ENCODE measurements at regions not wholly inside any gene's neighbourhood (a gene's known extent, or its start where the extent isn't known, plus 50 kb on each side); places are given as distances from the start of the nearest gene placed in this dataset.

DNA sequence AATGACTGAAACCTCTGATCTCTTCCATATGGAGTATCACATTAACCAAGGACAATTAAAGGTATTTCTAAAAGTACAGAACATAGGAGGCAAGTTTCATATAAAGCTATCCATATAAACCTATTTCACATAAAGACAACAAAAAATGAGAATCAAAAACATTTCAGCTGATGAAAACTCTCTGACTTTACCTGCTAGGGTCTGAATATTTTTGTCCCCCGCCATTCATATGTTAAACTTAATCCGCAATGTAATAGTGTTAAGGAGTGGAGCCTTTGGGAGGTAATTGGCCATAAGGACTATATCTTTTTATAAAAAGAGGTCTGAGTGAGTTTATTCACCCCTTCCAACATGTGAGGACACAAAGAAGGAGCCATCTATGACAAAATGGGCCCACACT is 788.5 kb downstream of the DTWD2 start:
- H3K27ac Mint-ChIP-seq: no peak overlapping the region
- ATAC-seq (no peak), DNase-seq (no peak)
- peaks cover 14 to 19% of the 10 kb centered on the region in 2 donors for H3K9me3 Mint-ChIP-seq
- H3K4me3 Mint-ChIP-seq: no peak overlapping the region
- Histone ChIP-seq H3K4me1 (ENCODE audit: control insufficient read depth, insufficient read depth, low read length) (no peaks in the 10 kb centered on the region), H3K27ac (ENCODE audit: low read length) (no peak overlapping the region), H3K36me3 (ENCODE audit: control insufficient read depth, insufficient read depth, low read length) (no peaks in the 10 kb centered on the region), H3K9me3 (ENCODE audit: control insufficient read depth, insufficient read depth, low read length) (peaks cover 6% of the 10 kb centered on the region), H3K4me3 (ENCODE audit: low read length) (no peak overlapping the region), H3K27me3 (ENCODE audit: control insufficient read depth, insufficient read depth, low read length) (no peaks in the 10 kb centered on the region)
- intact Hi-C loops (cut with micrococcal nuclease): no loop called here
- H3K36me3 Mint-ChIP-seq: no peaks in the 10 kb centered on the region
- H3K4me1 Mint-ChIP-seq: no peaks in the 10 kb centered on the region
- H3K27me3 Mint-ChIP-seq (ENCODE audit: low read depth in 2 of 2): no peaks in the 10 kb centered on the region
- WGBS (ENCODE audit: insufficient coverage): 100% methylated on average over 2 of the region's 2 CpGs
- TF ChIP-seq, protein P1, sequence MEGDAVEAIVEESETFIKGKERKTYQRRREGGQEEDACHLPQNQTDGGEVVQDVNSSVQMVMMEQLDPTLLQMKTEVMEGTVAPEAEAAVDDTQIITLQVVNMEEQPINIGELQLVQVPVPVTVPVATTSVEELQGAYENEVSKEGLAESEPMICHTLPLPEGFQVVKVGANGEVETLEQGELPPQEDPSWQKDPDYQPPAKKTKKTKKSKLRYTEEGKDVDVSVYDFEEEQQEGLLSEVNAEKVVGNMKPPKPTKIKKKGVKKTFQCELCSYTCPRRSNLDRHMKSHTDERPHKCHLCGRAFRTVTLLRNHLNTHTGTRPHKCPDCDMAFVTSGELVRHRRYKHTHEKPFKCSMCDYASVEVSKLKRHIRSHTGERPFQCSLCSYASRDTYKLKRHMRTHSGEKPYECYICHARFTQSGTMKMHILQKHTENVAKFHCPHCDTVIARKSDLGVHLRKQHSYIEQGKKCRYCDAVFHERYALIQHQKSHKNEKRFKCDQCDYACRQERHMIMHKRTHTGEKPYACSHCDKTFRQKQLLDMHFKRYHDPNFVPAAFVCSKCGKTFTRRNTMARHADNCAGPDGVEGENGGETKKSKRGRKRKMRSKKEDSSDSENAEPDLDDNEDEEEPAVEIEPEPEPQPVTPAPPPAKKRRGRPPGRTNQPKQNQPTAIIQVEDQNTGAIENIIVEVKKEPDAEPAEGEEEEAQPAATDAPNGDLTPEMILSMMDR (IDR thresholded peaks at IDR 0.05): no peak

DNA sequence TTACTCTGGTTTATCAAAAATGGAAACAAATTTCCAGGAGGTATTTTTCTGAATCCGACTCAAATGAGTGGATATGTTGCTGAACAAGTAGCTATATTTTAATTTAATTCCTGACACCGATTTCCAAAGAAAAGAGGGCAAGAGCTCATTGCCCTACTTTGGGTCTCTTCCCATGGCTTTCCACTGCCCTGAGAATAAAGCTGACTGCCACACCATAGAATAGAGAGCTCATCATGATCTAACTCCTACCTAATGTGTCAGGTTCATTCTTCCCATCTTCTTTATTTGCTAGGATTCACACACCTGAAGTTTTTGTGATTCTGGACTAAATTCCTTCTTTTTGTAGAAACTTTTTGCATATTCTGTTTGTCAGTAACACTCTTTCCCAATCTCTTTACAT is 792.1 kb downstream of the DTWD2 start:
- intact Hi-C loops (cut with micrococcal nuclease): no loop called here
- H3K36me3 Mint-ChIP-seq: no peaks in the 10 kb centered on the region
- no peaks in the 10 kb centered on the region for H3K4me1 Mint-ChIP-seq
- H3K4me3 Mint-ChIP-seq: no peak overlapping the region
- H3K9me3 Mint-ChIP-seq: peaks cover 16 to 18% of the 10 kb centered on the region in 2 donors
- H3K27me3 ChIP-seq (ENCODE audit: control insufficient read depth, insufficient read depth, low read length): no peaks in the 10 kb centered on the region
- no peak overlapping the region for H3K4me3 ChIP-seq (ENCODE audit: low read length)
- no peaks in the 10 kb centered on the region for H3K9me3 ChIP-seq (ENCODE audit: control insufficient read depth, insufficient read depth, low read length)
- DNase-seq (no peak), ATAC-seq (no peak)
- H3K27me3 Mint-ChIP-seq (ENCODE audit: low read depth in 2 of 2): no peaks in the 10 kb centered on the region
- H3K4me1 ChIP-seq (ENCODE audit: control insufficient read depth, insufficient read depth, low read length): no peaks in the 10 kb centered on the region
- H3K36me3 ChIP-seq (ENCODE audit: control insufficient read depth, insufficient read depth, low read length): no peaks in the 10 kb centered on the region
- H3K27ac ChIP-seq (ENCODE audit: low read length): no peak overlapping the region
- WGBS (ENCODE audit: insufficient coverage): 77% methylated on average over 2 of the region's 2 CpGs
- no peak overlapping the region for H3K27ac Mint-ChIP-seq
- TF ChIP-seq, protein P1 (IDR thresholded peaks at IDR 0.05): no peak

DNA sequence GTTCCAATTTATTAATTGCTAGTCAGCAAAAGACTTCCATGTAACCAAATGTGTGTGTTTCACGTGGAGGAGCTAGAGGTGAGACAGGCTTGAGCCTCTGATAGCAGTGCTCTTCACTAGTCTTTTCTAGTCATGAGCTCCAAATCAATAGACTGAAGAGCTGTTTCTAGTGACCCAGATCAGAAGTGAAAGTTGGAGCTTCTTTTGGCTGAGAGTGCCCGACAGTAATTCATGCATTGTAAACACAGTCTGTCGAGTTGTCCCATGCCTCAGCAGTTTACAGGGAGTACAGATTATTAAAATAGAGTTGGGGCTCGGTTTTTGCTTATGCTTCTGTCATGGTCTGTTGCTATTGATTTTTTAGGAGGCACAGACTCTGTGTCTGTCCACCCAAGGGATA is 793.1 kb downstream of the DTWD2 start:
- ATAC-seq (no peak), DNase-seq (no peak)
- H3K4me3 Mint-ChIP-seq: no peak overlapping the region
- TF ChIP-seq, protein P1 (IDR thresholded peaks at IDR 0.05): no peak
- WGBS (ENCODE audit: insufficient coverage): 68% methylated on average over 4 of the region's 4 CpGs
- no peak overlapping the region for H3K27ac Mint-ChIP-seq
- H3K9me3 Mint-ChIP-seq: peaks cover 16 to 18% of the 10 kb centered on the region in 2 donors
- H3K27me3 Mint-ChIP-seq (ENCODE audit: low read depth in 2 of 2): no peaks in the 10 kb centered on the region
- intact Hi-C loops (cut with micrococcal nuclease): no loop called here
- H3K36me3 ChIP-seq (ENCODE audit: control insufficient read depth, insufficient read depth, low read length): no peaks in the 10 kb centered on the region
- H3K36me3 Mint-ChIP-seq: no peaks in the 10 kb centered on the region
- no peak overlapping the region for H3K27ac ChIP-seq (ENCODE audit: low read length)
- no peaks in the 10 kb centered on the region for H3K27me3 ChIP-seq (ENCODE audit: control insufficient read depth, insufficient read depth, low read length)
- H3K4me3 ChIP-seq (ENCODE audit: low read length): no peak overlapping the region
- no peaks in the 10 kb centered on the region for H3K4me1 Mint-ChIP-seq
- no peaks in the 10 kb centered on the region for H3K4me1 ChIP-seq (ENCODE audit: control insufficient read depth, insufficient read depth, low read length)
- H3K9me3 ChIP-seq (ENCODE audit: control insufficient read depth, insufficient read depth, low read length): no peaks in the 10 kb centered on the region

DNA sequence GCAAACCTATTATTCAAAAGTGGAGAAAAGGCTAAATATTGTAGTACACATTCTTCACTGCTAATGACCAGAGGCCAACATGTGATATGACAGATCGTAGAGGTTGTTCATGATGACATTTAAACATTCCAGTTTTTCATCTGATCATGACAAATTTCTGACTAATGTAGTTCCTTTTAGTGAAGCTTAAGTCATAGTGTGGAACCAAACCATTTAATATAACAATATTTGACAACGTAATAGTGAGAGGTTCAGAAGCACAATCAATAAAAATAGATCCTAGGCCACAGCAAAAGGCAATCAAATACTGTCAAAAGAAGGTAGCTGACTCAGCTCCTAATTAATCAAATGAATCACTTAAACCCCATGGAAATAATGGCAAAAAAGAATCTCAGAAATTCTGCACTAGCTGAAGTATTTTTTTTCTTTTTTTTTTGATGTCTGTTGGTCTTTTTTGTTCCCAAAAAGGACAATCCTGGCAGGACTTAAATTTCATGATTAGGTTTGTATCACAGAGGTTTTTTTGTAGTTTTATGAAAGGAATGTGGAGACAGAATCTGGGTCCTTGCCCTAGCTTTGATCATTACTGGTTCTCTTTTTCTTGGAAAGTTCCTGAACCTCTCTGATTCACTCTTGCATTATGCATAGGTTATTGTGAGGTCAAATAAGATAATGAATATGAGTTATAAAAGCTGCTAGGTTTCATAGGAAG is 795.0 kb downstream of the DTWD2 start:
- no peaks in the 10 kb centered on the region for H3K27me3 ChIP-seq (ENCODE audit: control insufficient read depth, insufficient read depth, low read length)
- H3K4me1 ChIP-seq (ENCODE audit: control insufficient read depth, insufficient read depth, low read length): no peaks in the 10 kb centered on the region
- TF ChIP-seq, protein P1 (IDR thresholded peaks at IDR 0.05): no peak
- Mint-ChIP-seq H3K9me3 (peaks cover 19 to 20% of the 10 kb centered on the region in 2 donors), H3K4me1 (no peaks in the 10 kb centered on the region), H3K4me3 (no peak overlapping the region), H3K27me3 (ENCODE audit: low read depth in 2 of 2) (no peaks in the 10 kb centered on the region), H3K36me3 (no peaks in the 10 kb centered on the region), H3K27ac (no peak overlapping the region)
- no CpG with 5 or more reads among the region's 2 CpGs for WGBS (ENCODE audit: insufficient coverage)
- H3K4me3 ChIP-seq (ENCODE audit: low read length): no peak overlapping the region
- H3K27ac ChIP-seq (ENCODE audit: low read length): no peak overlapping the region
- no peak for ATAC-seq
- no peak for DNase-seq
- intact Hi-C loops (cut with micrococcal nuclease): no loop called here
- no peaks in the 10 kb centered on the region for H3K9me3 ChIP-seq (ENCODE audit: control insufficient read depth, insufficient read depth, low read length)
- no peaks in the 10 kb centered on the region for H3K36me3 ChIP-seq (ENCODE audit: control insufficient read depth, insufficient read depth, low read length)
